Neuronal stem cell (in vitro differentiated cells): ENCODE measurements at regions not wholly inside any gene's neighbourhood (a gene's known extent, or its start where the extent isn't known, plus 50 kb on each side); places are given as distances from the start of the nearest gene placed in this dataset.

Experiments used
- DNase-seq: peaks from one replicate; pipeline ENCODE4 v3.0.0-alpha.2; 2013; ENCODE audit warnings: low spot score
- H2AFZ ChIP-seq: one replicate; pipeline ENCODE4 v1.6.1; 2013; ENCODE audit warnings: mild to moderate bottlenecking, low read length, inconsistent platforms
- H2AK5ac ChIP-seq: 2 replicates; pipeline ENCODE4 v1.6.1; 2013; ENCODE audit warnings: low read depth, mild to moderate bottlenecking, inconsistent platforms, low read length, moderate library complexity, mixed read lengths
- H2BK120ac ChIP-seq: 2 replicates; pipeline ENCODE4 v1.6.1; 2013; ENCODE audit warnings: low read depth, mild to moderate bottlenecking, inconsistent platforms, low read length, moderate library complexity, mixed read lengths
- H2BK12ac ChIP-seq: one replicate; pipeline ENCODE4 v1.6.1; 2013; ENCODE audit warnings: low read length, inconsistent platforms
- H2BK15ac ChIP-seq: 2 replicates; pipeline ENCODE4 v1.6.1; 2013; ENCODE audit warnings: mild to moderate bottlenecking, low read length, inconsistent platforms, mixed read lengths
- H2BK5ac ChIP-seq: one replicate; pipeline ENCODE4 v1.6.1; 2013; ENCODE audit warnings: inconsistent platforms, mild to moderate bottlenecking, low read length, moderate library complexity
- H3K14ac ChIP-seq: one replicate; pipeline ENCODE4 v1.6.1; 2013; ENCODE audit warnings: low read length, inconsistent platforms
- H3K18ac ChIP-seq: 2 replicates; pipeline ENCODE4 v1.6.1; 2013; ENCODE audit warnings: low read length, inconsistent platforms
- H3K23ac ChIP-seq: 2 replicates; pipeline ENCODE4 v1.6.1; 2013; ENCODE audit warnings: low read depth, mild to moderate bottlenecking, mixed read lengths, low read length, inconsistent platforms; ENCODE audit not compliant: poor library complexity
- H3K27ac ChIP-seq: replicated peaks from 3 replicates; pipeline ENCODE4 v1.5.1; 2013; ENCODE audit warnings: low read length, inconsistent platforms
- H3K27me3 ChIP-seq, 3 experiments: 2 replicates each; pipeline ENCODE4 v1.6.1; 2013; ENCODE audit warnings: low read length in 3 of 3, mild to moderate bottlenecking in 2 of 3, inconsistent platforms in 1 of 3, low read depth in 1 of 3, mixed read lengths in 1 of 3, moderate library complexity in 1 of 3; ENCODE audit not compliant: control insufficient read depth in 3 of 3, insufficient read depth in 3 of 3
- H3K36me3 ChIP-seq, 2 donors: replicated peaks in 1 of 2; 2 replicates each; pipeline ENCODE4 v1.6.1; 2013; ENCODE audit warnings: low read length in 2 of 2; ENCODE audit not compliant: control insufficient read depth in 2 of 2, insufficient read depth in 2 of 2
- H3K4ac ChIP-seq: 2 replicates; pipeline ENCODE4 v1.6.1; 2013; ENCODE audit warnings: inconsistent platforms, mild to moderate bottlenecking, low read length, moderate library complexity
- H3K4me1 ChIP-seq, 2 donors: 1 replicate in 1 of 2; 2 replicates in 1 of 2; pipeline ENCODE4 v1.6.1; 2013; ENCODE audit warnings: low read length in 2 of 2, low read depth in 1 of 2; ENCODE audit not compliant: control insufficient read depth in 2 of 2, insufficient read depth in 1 of 2
- H3K4me2 ChIP-seq: one replicate; pipeline ENCODE4 v1.6.1; 2013; ENCODE audit warnings: mild to moderate bottlenecking, low read length, inconsistent platforms; ENCODE audit not compliant: insufficient read depth, poor library complexity, severe bottlenecking
- H3K4me3 ChIP-seq, 2 donors: 2 replicates each; pipeline ENCODE4 v1.5.1; 2013; ENCODE audit warnings: low read length in 2 of 2, mild to moderate bottlenecking in 2 of 2, inconsistent platforms in 1 of 2, moderate library complexity in 1 of 2
- H3K79me1 ChIP-seq: one replicate; pipeline ENCODE4 v1.6.1; 2013; ENCODE audit warnings: low read depth, mild to moderate bottlenecking, inconsistent platforms, low read length, moderate library complexity
- H3K9ac ChIP-seq: one replicate; pipeline ENCODE4 v1.6.1; 2013; ENCODE audit warnings: mild to moderate bottlenecking, low read depth, low read length, inconsistent platforms; ENCODE audit not compliant: poor library complexity
- H3K9me3 ChIP-seq, 2 donors: replicated peaks in 1 of 2; 2 replicates each; pipeline versions ENCODE3 to v1.6.1; 2013; ENCODE audit warnings: low read length in 2 of 2, mild to moderate bottlenecking in 2 of 2, inconsistent platforms in 1 of 2, low read depth in 1 of 2, mixed read lengths in 1 of 2, moderate library complexity in 1 of 2; ENCODE audit not compliant: control insufficient read depth in 2 of 2, insufficient read depth in 1 of 2
- H4K8ac ChIP-seq: one replicate; pipeline ENCODE4 v1.6.1; 2013; ENCODE audit warnings: low read depth, mild to moderate bottlenecking, inconsistent platforms, low read length, moderate library complexity
- H4K91ac ChIP-seq: one replicate; pipeline ENCODE4 v1.6.1; 2013; ENCODE audit warnings: low read length, low read depth, mild to moderate bottlenecking, inconsistent platforms; ENCODE audit not compliant: poor library complexity
- WGBS, 2 donors: extraction: QIAGEN DNeasy Blood & Tissue Kit; methylation state at CpG; one replicate each; pipeline ENCODE4 v1.1.7; 2013; ENCODE audit warnings: missing lambda C conversion rate in 2 of 2, mixed read lengths in 1 of 2; ENCODE audit not compliant: insufficient read length in 2 of 2, insufficient replicate concordance in 1 of 2; ENCODE audit errors: extremely low coverage in 2 of 2; 5-methylcytosine and 5-hydroxymethylcytosine counted together

DNA sequence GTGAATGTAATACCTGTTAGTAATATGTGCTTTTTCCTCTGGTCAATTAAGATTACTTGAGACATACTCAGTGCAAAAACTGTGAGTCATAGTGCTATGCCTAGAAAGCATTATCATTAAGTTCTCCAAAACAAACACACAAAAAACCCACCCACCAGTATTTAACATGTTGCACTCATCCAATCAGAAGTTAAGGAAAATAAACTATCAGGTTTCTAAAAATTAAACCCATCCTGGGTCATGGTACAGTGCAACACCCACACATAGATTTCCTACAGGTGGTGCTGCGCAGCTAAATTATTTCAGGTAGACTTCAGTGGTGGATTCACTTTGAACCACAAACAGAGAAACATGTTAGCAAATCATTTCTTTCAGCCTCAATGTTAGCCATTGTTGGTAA, 264.4 kb upstream of the VEPH1 start:
- Histone ChIP-seq H4K91ac (no peak overlapping the region), H2BK15ac (no peak overlapping the region), H3K27me3 (no peaks in the 10 kb centered on the region), H2AK5ac (no peak overlapping the region), H3K4ac (no peak overlapping the region), H2BK120ac (no peak overlapping the region), H2AFZ (no peak overlapping the region), H3K23ac (no peak overlapping the region), H3K18ac (no peak overlapping the region), H2BK5ac (no peak overlapping the region), H3K14ac (no peak overlapping the region), H3K4me2 (no peak overlapping the region), H3K9ac (no peak overlapping the region), H2BK12ac (no peak overlapping the region), H3K36me3 (no peaks in the 10 kb centered on the region), H4K8ac (no peak overlapping the region), H3K9me3 (no peaks in the 10 kb centered on the region), H3K4me1 (no peaks in the 10 kb centered on the region), H3K79me1 (no peaks in the 10 kb centered on the region), H3K27ac (no peak overlapping the region), H3K4me3 (no peak overlapping the region)
- DNase-seq, result no peak
- WGBS, 2 donors, result no CpG with 5 or more reads among the region's 1 CpG

DNA sequence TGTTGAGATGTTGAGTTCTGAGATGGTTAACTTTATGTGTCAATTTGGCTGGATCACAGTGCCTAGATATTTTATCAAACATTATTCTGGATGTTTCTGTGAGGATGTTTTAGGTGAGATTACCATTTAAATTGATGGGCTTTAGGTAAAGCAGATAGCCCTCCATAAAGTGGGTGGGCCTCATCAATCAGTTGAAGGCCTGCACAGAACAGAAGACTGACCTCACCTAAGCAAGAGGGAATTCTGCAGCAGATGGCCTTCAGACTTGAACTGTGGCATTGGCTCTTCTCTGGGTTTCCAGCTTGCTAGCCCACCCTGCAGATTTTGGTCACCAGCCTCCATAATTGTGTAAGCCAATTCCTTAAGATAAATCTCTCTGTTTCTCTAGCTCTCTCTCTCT, 260.4 kb upstream of the VEPH1 start:
- no peak overlapping the region for H2BK15ac ChIP-seq
- no peaks in the 10 kb centered on the region for H3K79me1 ChIP-seq
- no peak overlapping the region for H3K4me3 ChIP-seq
- no peak overlapping the region for H3K4ac ChIP-seq
- no peak overlapping the region for H4K91ac ChIP-seq
- H3K4me1 ChIP-seq, result no peaks in the 10 kb centered on the region
- H3K27ac ChIP-seq, result no peak overlapping the region
- H3K36me3 ChIP-seq, result no peaks in the 10 kb centered on the region
- H2AK5ac ChIP-seq, result no peak overlapping the region
- H2BK120ac ChIP-seq, result no peak overlapping the region
- no peaks in the 10 kb centered on the region for H3K9me3 ChIP-seq
- H4K8ac ChIP-seq, result no peak overlapping the region
- H3K23ac ChIP-seq, result no peak overlapping the region
- H2AFZ ChIP-seq, result no peak overlapping the region
- H2BK12ac ChIP-seq, result no peak overlapping the region
- no peak overlapping the region for H3K4me2 ChIP-seq
- no peak for DNase-seq
- H3K27me3 ChIP-seq, result no peaks in the 10 kb centered on the region
- H2BK5ac ChIP-seq, result no peak overlapping the region
- no peak overlapping the region for H3K14ac ChIP-seq
- H3K9ac ChIP-seq, result no peak overlapping the region
- H3K18ac ChIP-seq, result no peak overlapping the region

DNA sequence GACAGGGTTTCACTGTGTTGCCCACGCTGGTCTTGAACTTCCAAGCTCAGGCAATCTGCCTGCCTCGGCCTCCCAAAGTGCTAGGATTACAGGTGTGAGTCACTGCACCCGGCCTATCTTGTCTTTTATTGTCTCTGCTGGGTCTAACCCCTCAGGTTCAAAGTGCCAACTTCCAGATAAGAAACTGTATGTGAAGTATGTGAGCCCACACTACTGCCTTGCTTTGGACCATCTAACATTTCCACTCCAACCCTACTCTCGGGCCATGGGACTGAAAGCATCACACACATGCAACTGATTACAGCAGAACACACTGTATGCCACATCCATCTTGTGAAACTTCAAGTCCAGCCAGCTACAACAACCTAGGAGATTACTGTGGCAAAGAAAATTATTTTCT, 256.1 kb upstream of the VEPH1 start:
- Histone ChIP-seq H3K23ac (peak overlapping the region; percentile 40), H2AFZ (no peak overlapping the region), H2BK15ac (peak overlapping the region; percentile 49), H3K18ac (no peak overlapping the region), H2BK5ac (no peak overlapping the region), H3K4ac (no peak overlapping the region), H3K79me1 (no peaks in the 10 kb centered on the region), H3K4me1 (peaks cover 2 to 8% of the 10 kb centered on the region in 2 donors), H3K4me2 (no peak overlapping the region), H3K14ac (no peak overlapping the region), H2BK12ac (no peak overlapping the region), H3K9me3 (no peaks in the 10 kb centered on the region), H4K91ac (no peak overlapping the region), H3K4me3 (no peak overlapping the region), H3K27me3 (no peaks in the 10 kb centered on the region), H3K27ac (no peak overlapping the region), H2AK5ac (no peak overlapping the region), H3K36me3 (no peaks in the 10 kb centered on the region), H4K8ac (no peak overlapping the region), H3K9ac (no peak overlapping the region), H2BK120ac (no peak overlapping the region)
- no CpG with 5 or more reads among the region's 4 CpGs for WGBS, 2 donors
- DNase-seq, result no peak

DNA sequence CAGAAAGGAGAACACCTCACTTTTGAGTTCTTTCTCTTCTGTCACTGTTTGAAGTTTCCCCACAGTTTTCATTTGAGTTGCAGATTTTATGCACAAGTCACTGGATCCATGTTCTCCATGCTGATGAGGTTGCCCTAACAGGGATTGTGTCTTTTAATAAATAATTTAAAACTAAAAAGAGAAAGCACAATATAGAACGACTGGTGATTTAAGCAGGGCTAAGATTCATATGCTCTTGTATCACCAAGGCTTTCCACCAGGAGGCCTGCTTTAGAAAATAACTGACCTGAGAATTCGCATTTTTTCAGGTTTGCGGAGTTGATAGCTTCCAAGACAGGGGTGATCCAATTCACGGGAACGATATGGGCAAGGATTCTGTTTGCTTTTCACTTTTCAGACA, 252.0 kb upstream of the VEPH1 start:
- no peak overlapping the region for H3K4me2 ChIP-seq
- no peaks in the 10 kb centered on the region for H3K36me3 ChIP-seq
- H3K9me3 ChIP-seq, result no peaks in the 10 kb centered on the region
- no peak overlapping the region for H3K14ac ChIP-seq
- H3K79me1 ChIP-seq, result no peaks in the 10 kb centered on the region
- no peak overlapping the region for H2AFZ ChIP-seq
- H3K27me3 ChIP-seq, result no peaks in the 10 kb centered on the region
- H2BK15ac ChIP-seq, result no peak overlapping the region
- H3K27ac ChIP-seq, result no peak overlapping the region
- H2BK5ac ChIP-seq, result no peak overlapping the region
- no peak for DNase-seq
- no peak overlapping the region for H3K18ac ChIP-seq
- no CpG with 5 or more reads among the region's 5 CpGs for WGBS, 2 donors
- peaks cover 4 to 13% of the 10 kb centered on the region in 2 donors for H3K4me1 ChIP-seq
- no peak overlapping the region for H3K4ac ChIP-seq
- H3K23ac ChIP-seq, result no peak overlapping the region
- H3K9ac ChIP-seq, result no peak overlapping the region
- H2AK5ac ChIP-seq, result no peak overlapping the region
- H2BK12ac ChIP-seq, result no peak overlapping the region
- no peak overlapping the region for H4K91ac ChIP-seq
- H2BK120ac ChIP-seq, result no peak overlapping the region
- no peak overlapping the region for H3K4me3 ChIP-seq
- H4K8ac ChIP-seq, result no peak overlapping the region
